Endodermal cell (in vitro differentiated cells): ENCODE measurements at regions not wholly inside any gene's neighbourhood (a gene's known extent, or its start where the extent isn't known, plus 50 kb on each side); places are given as distances from the start of the nearest gene placed in this dataset.

Experiments
- DNase-seq: peaks from one replicate; pipeline ENCODE4 v3.0.0-alpha.2; 2017
- H3K27ac ChIP-seq: 2 replicates; pipeline ENCODE4 v1.5.1; 2013; ENCODE audit warnings: mild to moderate bottlenecking, low read depth, low read length, moderate library complexity
- H3K27me3 ChIP-seq: 2 replicates; pipeline ENCODE4 v1.6.1; 2013; ENCODE audit warnings: mild to moderate bottlenecking, low read length, moderate library complexity; ENCODE audit not compliant: insufficient read depth, control insufficient read depth, poor library complexity, severe bottlenecking
- H3K36me3 ChIP-seq: 2 replicates; pipeline ENCODE4 v1.7.0; 2013; ENCODE audit warnings: mild to moderate bottlenecking, low read length, moderate library complexity; ENCODE audit not compliant: control insufficient read depth, insufficient read depth
- H3K4me1 ChIP-seq: one replicate; pipeline ENCODE4 v1.7.0; 2013; ENCODE audit warnings: low read length; ENCODE audit not compliant: control insufficient read depth, insufficient read depth
- H3K4me3 ChIP-seq: 2 replicates; pipeline ENCODE4 v1.5.1; 2013; ENCODE audit warnings: mild to moderate bottlenecking, low read length, moderate library complexity
- H3K9ac ChIP-seq: 2 replicates; pipeline ENCODE4 v1.6.1; 2013; ENCODE audit warnings: mild to moderate bottlenecking, low read length, moderate library complexity; ENCODE audit not compliant: poor library complexity, severe bottlenecking; ENCODE audit errors: extremely low read depth
- H3K9me3 ChIP-seq: 2 replicates; pipeline ENCODE4 v1.6.1; 2013; ENCODE audit warnings: mild to moderate bottlenecking, low read length, moderate library complexity; ENCODE audit not compliant: control insufficient read depth
- H3K27ac Mint-ChIP-seq: 2 replicates; pipeline ENCODE4 v1.8.0; 2020; ENCODE audit warnings: mixed read lengths
- H3K27me3 Mint-ChIP-seq: 2 replicates; pipeline ENCODE4 v1.8.0; 2021; ENCODE audit warnings: mild to moderate bottlenecking, mixed read lengths; ENCODE audit not compliant: insufficient read depth
- H3K36me3 Mint-ChIP-seq: 2 replicates; pipeline ENCODE4 v1.8.0; 2020; ENCODE audit warnings: low read depth, mixed read lengths
- H3K4me1 Mint-ChIP-seq: 2 replicates; pipeline ENCODE4 v1.8.0; 2020; ENCODE audit warnings: mixed read lengths
- H3K4me3 Mint-ChIP-seq: 2 replicates; pipeline ENCODE4 v1.8.0; 2020; ENCODE audit warnings: mild to moderate bottlenecking, moderate library complexity, mixed read lengths
- H3K9me3 Mint-ChIP-seq: 2 replicates; pipeline ENCODE4 v1.8.0; 2020; ENCODE audit warnings: mild to moderate bottlenecking, mixed read lengths
- CTCF ChIP-seq: fragments of 200-600 bp; sonication (generic); conservative IDR thresholded peaks from 2 replicates; pipeline ENCODE4 v1.5.0; 2021; ENCODE audit warnings: antibody characterized with exemption, mild to moderate bottlenecking
- WGBS, 2 experiments: methylation state at CpG; one replicate each; pipeline versions ENCODE4 v1.1.5 to v1.1.7; 2013; ENCODE audit warnings: missing lambda C conversion rate in 2 of 2, mixed read lengths in 1 of 2; ENCODE audit not compliant: insufficient coverage in 1 of 2, insufficient read length in 1 of 2; 5-methylcytosine and 5-hydroxymethylcytosine counted together

GRCh38 chr2:240198226-240198625 is 57.8 kb upstream of the OTOS start:
- Histone ChIP-seq H3K36me3 (no peaks in the 10 kb centered on the region), H3K27me3 (no peaks in the 10 kb centered on the region), H3K4me1 (no peaks in the 10 kb centered on the region), H3K4me3 (no peak overlapping the region), H3K27ac (no peak overlapping the region), H3K9ac (no peak overlapping the region), H3K9me3 (no peaks in the 10 kb centered on the region)
- Mint-ChIP-seq H3K4me3 (no peak overlapping the region), H3K4me1 (peaks cover 3% of the 10 kb centered on the region), H3K27me3 (no peaks in the 10 kb centered on the region), H3K9me3 (no peaks in the 10 kb centered on the region), H3K27ac (no peak overlapping the region), H3K36me3 (no peaks in the 10 kb centered on the region)
- DNase-seq, result no peak
- 92 to 100% methylated on average over 4 to 6 of the region's 6 CpGs for whole genome bisulfite sequencing, 2 experiments
- TF ChIP-seq CTCF, result no peak

DNA sequence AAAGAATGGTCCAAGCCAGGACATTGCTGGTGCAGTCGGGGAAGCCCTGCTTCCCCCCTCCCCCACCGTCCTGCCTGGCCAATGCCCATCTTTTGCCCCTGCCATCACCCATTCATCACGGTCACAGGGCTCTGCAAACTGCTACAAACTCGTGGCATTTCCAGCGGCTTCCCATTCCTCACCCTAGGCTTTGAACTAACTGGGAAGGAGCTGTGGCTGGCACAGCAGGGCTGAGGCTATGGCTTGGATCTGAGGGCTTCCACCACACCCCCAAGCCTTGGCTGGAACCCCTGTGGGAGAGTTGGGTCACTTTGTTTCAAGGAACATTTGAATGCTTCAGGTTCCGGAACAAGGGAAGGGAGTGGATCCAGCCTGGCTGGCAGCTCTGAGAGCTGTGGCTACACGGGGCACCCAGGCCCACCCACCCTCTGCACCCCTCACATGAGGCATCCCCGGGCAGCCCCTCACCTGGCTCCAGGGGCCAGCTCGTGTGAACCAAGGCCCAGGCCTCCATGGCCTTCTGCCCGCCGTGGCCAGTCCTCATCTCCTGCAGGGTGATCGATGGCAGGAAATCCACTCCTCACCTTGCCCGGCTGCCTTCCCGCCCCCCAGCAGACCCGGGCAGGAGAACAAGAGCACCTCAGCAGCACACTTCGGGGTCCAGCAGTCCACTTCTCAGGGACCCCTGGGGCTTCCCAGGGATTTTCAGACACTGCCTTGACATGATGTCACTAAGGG is 58.8 kb upstream of the OTOS start:
- WGBS, 2 experiments, result 85 to 86% methylated on average over 10 to 16 of the region's 16 CpGs
- peak; percentile 17 for DNase-seq
- Mint-ChIP-seq H3K27me3 (no peaks in the 10 kb centered on the region), H3K27ac (no peak overlapping the region), H3K9me3 (no peaks in the 10 kb centered on the region), H3K4me1 (peaks cover 3% of the 10 kb centered on the region), H3K36me3 (no peaks in the 10 kb centered on the region), H3K4me3 (no peak overlapping the region)
- Histone ChIP-seq H3K9me3 (no peaks in the 10 kb centered on the region), H3K9ac (no peak overlapping the region), H3K27ac (no peak overlapping the region), H3K4me1 (no peaks in the 10 kb centered on the region), H3K27me3 (no peaks in the 10 kb centered on the region), H3K4me3 (no peak overlapping the region), H3K36me3 (no peaks in the 10 kb centered on the region)
- TF ChIP-seq CTCF, result no peak

GRCh38 chr2:240200230-240201051 is 60.0 kb upstream of the OTOS start:
- H3K4me1 ChIP-seq, result no peaks in the 10 kb centered on the region
- no peaks in the 10 kb centered on the region for H3K27me3 ChIP-seq
- H3K36me3 ChIP-seq, result no peaks in the 10 kb centered on the region
- DNase-seq, result peak; percentile 42
- H3K4me3 Mint-ChIP-seq, result no peak overlapping the region
- no peak overlapping the region for H3K27ac Mint-ChIP-seq
- no peaks in the 10 kb centered on the region for H3K9me3 ChIP-seq
- 85 to 90% methylated on average over 18 to 24 of the region's 24 CpGs for WGBS, 2 experiments
- no peaks in the 10 kb centered on the region for H3K27me3 Mint-ChIP-seq
- H3K9me3 Mint-ChIP-seq, result no peaks in the 10 kb centered on the region
- H3K9ac ChIP-seq, result no peak overlapping the region
- no peak for TF ChIP-seq CTCF
- no peaks in the 10 kb centered on the region for H3K36me3 Mint-ChIP-seq
- peaks cover 4% of the 10 kb centered on the region for H3K4me1 Mint-ChIP-seq
- no peak overlapping the region for H3K27ac ChIP-seq
- no peak overlapping the region for H3K4me3 ChIP-seq
